Stimulated activated naive CD4-positive, alpha-beta T cell treated with Interleukin-2 at 50 U/mL for 16 hours (primary cell): ENCODE measurements at regions not wholly inside any gene's neighbourhood (a gene's known extent, or its start where the extent isn't known, plus 50 kb on each side); places are given as distances from the start of the nearest gene placed in this dataset.

Experiments
- DNase-seq: peaks from one replicate; lab custom pipeline; 2025; lab: John Stamatoyannopoulos, UW

GRCh38 chr2:71777946-71778345 is 324.6 kb downstream of the DYSF start:
- no peak for DNase-seq

- no peak for DNase-seq
Measured at GRCh38 chr2:71776227-71776626, 322.9 kb downstream of the DYSF start.

- no peak for DNase-seq
Measured at GRCh38 chr2:71773218-71773617, 319.9 kb downstream of the DYSF start.

GRCh38 chr2:71772510-71773172 is 319.3 kb downstream of the DYSF start:
- DNase-seq, result no peak

- no peak for DNase-seq
Measured at GRCh38 chr2:71767663-71768062, 314.3 kb downstream of the DYSF start.

GRCh38 chr2:71759060-71759459 is 305.7 kb downstream of the DYSF start:
- DNase-seq, result no peak

DNA sequence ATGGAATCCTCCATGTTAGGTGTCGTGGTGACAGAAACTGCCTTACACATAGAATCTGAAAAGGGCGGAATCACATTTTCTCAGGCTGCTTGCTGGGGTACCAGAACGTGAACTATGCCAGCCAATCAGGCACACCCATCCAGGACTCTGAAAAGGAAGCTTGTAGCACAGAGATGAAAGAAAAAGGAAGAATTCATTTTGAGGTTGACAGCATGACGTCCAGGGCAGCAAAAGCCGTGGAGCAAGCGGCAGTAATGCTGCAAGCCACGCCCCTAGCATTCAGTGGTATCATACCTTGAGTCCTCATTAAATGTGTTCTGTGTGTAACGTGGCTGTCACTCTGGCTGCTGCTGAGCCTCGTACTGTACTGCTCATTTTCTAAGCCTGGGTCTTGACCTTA is 304.0 kb downstream of the DYSF start:
- DNase-seq, result no peak

- no peak for DNase-seq
Measured at GRCh38 chr2:71756280-71756906, 303.0 kb downstream of the DYSF start.

GRCh38 chr2:71751590-71751989 is 298.2 kb downstream of the DYSF start:
- DNase-seq, result no peak

- no peak for DNase-seq
Measured at GRCh38 chr2:71749671-71750101, 296.3 kb downstream of the DYSF start.

DNA sequence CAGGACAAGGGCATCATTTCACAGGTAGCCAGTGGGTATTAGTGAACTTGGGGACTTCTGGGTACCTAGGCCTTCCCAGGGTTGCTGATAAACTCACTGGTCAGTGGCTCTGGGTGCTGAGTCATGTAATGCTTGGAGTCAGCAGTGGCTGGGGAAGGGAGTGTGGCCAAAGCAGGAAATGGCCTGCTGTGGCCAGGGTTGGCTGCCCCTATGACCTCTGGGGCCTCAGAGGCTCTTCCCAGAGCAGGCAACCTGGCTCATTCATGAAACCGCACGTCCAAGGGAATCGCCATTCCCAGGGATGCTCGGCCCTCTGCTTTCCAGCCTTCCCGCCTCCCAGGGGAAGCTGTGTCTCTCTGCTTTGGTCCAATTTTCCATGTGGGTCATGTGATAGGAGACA is 294.9 kb downstream of the DYSF start:
- no peak for DNase-seq

GRCh38 chr2:71747559-71747958 is 294.2 kb downstream of the DYSF start:
- no peak for DNase-seq

- no peak for DNase-seq
Measured at GRCh38 chr2:71746946-71747501, 293.7 kb downstream of the DYSF start.

- no peak for DNase-seq
Measured at GRCh38 chr2:71744781-71745180, 291.4 kb downstream of the DYSF start.

GRCh38 chr2:71743995-71744675 is 290.8 kb downstream of the DYSF start:
- no peak for DNase-seq

- DNase-seq, result no peak
Measured at GRCh38 chr2:71742953-71743601, 289.7 kb downstream of the DYSF start.

DNA sequence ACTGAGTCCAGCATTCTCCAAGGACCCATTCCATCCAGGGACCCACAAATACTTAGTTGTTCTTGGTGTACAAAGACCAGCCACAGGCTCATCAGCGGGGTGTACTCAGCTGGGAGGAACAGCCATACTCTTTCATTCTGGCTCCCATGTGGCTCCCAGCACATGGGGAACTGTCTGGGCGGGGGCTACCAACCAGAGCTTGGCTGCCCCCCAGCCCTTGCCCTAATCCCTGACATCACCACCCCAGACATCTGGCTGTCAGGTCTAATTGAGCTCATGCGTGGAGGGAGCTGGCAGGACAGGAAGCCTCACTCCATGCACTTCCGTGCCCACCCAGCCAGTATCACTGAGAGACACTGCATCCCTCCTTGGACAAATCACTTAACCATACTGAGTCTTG is 283.6 kb downstream of the DYSF start:
- DNase-seq, result no peak

DNA sequence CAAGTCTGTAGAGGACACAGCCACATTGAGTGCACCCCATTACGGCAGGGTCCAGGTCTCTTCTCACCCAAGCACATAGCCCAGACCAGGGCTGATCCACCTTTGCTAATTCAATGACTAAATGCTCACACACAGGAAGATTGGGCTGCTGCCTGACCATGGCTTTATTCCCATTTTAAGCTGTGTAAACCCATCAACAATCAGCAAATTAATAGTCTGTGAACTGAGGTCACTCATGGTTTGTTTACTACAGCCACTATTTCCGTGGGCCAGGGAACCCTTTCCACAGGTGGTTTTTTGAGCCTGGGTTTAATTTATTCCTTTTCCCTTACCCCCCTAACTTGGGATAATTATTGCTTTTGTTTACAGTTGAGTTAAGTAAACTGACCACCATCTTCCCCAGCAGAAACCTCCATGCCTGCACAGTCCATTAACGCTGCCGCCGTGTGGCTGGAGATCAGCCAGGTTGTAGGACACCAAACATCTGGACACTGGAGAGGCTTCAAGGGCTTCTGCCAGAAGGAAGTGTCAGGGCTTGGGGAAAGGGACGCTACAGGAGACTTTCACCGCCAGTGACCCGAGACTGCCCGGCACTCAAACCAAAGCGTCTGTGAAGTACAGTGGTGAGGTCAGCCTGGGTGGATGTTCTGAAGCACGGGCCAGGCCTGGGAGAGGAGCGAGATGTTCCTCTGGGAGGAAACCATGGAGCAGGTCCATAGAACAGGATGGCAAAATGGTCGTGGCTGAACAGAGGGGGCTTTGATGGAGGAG is 282.9 kb downstream of the DYSF start:
- no peak for DNase-seq
